HepG2 (cell line): ENCODE measurements at regions not wholly inside any gene's neighbourhood (a gene's known extent, or its start where the extent isn't known, plus 50 kb on each side); places are given as distances from the start of the nearest gene placed in this dataset.

Experiments used
- ATAC-seq: fragments of 200-7000 bp; cut with Tn5 transposase; 3 replicates; pipeline ENCODE4 v1.9.1; 2020; ENCODE audit warnings: mild to moderate bottlenecking, moderate library complexity
- BruUV-seq: library from RNA; stranded (reverse); fragments of 400-500 nt; replicated peaks from 2 replicates; lab custom pipeline; 2021; lab: Mats Ljungman, UMichigan
- CTCF ChIA-PET: fragments of 300-600 bp; formaldehyde crosslinking; extraction: SDS; loops from one replicate; lab custom pipeline; 2021; ENCODE audit warnings: low total read pairs, inconsistent platforms, low intra/inter-chr PET ratio; lab: Yijun Ruan, JAX
- POLR2A ChIA-PET: fragments of 350-600 bp; sonication (Branson Sonifier 250); formaldehyde crosslinking; loops from one replicate; lab custom pipeline; 2020; ENCODE audit warnings: antibody characterized with exemption, inconsistent platforms; lab: Yijun Ruan, JAX
- DNase-seq: peaks from one replicate; pipeline ENCODE4 v3.0.0-alpha.2; 2015; ENCODE audit warnings: low spot score
- FAIRE-seq: peaks from 3 replicates; lab custom pipeline; 2011; peaks lifted over from hg19 to GRCh38; lab: Jason Lieb, UNC
- H2AFZ ChIP-seq: one replicate; pipeline ENCODE4 v1.6.1; 2011; ENCODE audit warnings: low read length, inconsistent platforms
- H3K27ac ChIP-seq: fragments of 300-600 bp; 3 replicates; pipeline ENCODE4 v1.8.0; 2011; ENCODE audit warnings: mixed run types, mild to moderate bottlenecking, mixed read lengths, low read length, inconsistent platforms; ENCODE audit not compliant: insufficient read depth; ENCODE audit errors: extremely low read length
- H3K27me3 ChIP-seq, 2 experiments: fragments of 200-600 bp in 1 of 2; 2 replicates in 1 of 2; 3 replicates in 1 of 2; pipeline versions ENCODE4 v1.6.0 to v1.8.0; 2011; ENCODE audit warnings: low read length in 2 of 2, mild to moderate bottlenecking in 2 of 2, moderate library complexity in 2 of 2, inconsistent platforms in 1 of 2; ENCODE audit not compliant: insufficient read depth in 2 of 2, control insufficient read depth in 1 of 2
- H3K36me3 ChIP-seq, 2 experiments: fragments of 200-600 bp in 1 of 2; replicated peaks in 1 of 2; 2 replicates in 1 of 2; 3 replicates in 1 of 2; pipeline versions ENCODE4 v1.5.1 to v1.8.0; 2011; ENCODE audit warnings: low read length in 2 of 2, inconsistent platforms in 1 of 2; ENCODE audit not compliant: insufficient read depth in 2 of 2, control insufficient read depth in 1 of 2
- H3K4me1 ChIP-seq: 2 replicates; pipeline ENCODE4 v1.5.1; 2012; ENCODE audit warnings: low read length, inconsistent platforms; ENCODE audit not compliant: insufficient read depth
- H3K4me2 ChIP-seq: 2 replicates; pipeline ENCODE4 v1.6.0; 2011; ENCODE audit warnings: low read depth, low read length, inconsistent platforms
- H3K4me3 ChIP-seq, 3 experiments: fragments of 200-600 bp in 1 of 3; sonication (generic), shearing (Covaris generic) in 1 of 3; replicated peaks in 1 of 3; 2 replicates each; pipeline ENCODE4 v1.5.1; 2011 to 2016; ENCODE audit warnings: low read length in 3 of 3, inconsistent platforms in 2 of 3, low read depth in 2 of 3, mild to moderate bottlenecking in 2 of 3, control low read depth in 1 of 3, mixed read lengths in 1 of 3; ENCODE audit not compliant: insufficient read depth in 1 of 3
- H3K79me2 ChIP-seq: one replicate; pipeline ENCODE4 v1.6.1; 2011; ENCODE audit warnings: low read length, inconsistent platforms; ENCODE audit not compliant: insufficient read depth
- H3K9ac ChIP-seq: 2 replicates; pipeline ENCODE4 v1.6.0; 2011; ENCODE audit warnings: mild to moderate bottlenecking, low read depth, low read length, inconsistent platforms; ENCODE audit not compliant: insufficient read depth
- H3K9me3 ChIP-seq: 2 replicates; pipeline ENCODE4 v1.5.1; 2012; ENCODE audit warnings: mild to moderate bottlenecking, low read length
- H4K20me1 ChIP-seq: 2 replicates; pipeline ENCODE4 v1.6.0; 2011; ENCODE audit warnings: inconsistent platforms, mild to moderate bottlenecking, low read length, moderate library complexity; ENCODE audit not compliant: insufficient read depth
- KDM5A ChIP-seq: fragments of 200-600 bp; sonication (generic); IDR thresholded peaks from 2 replicates; pipeline ENCODE4 v1.7.0; 2018; ENCODE audit warnings: antibody characterized with exemption, mild to moderate bottlenecking, low read length, borderline replicate concordance
- PAX8 ChIP-seq: sonication (generic); formaldehyde crosslinking; IDR thresholded peaks from 2 replicates; pipeline ENCODE4 v1.8.0; 2022; ENCODE audit warnings: mild to moderate bottlenecking, missing genetic modification reagents, borderline replicate concordance
- RFX1 ChIP-seq: fragments of 450-650 bp; IDR thresholded peaks from 2 replicates; pipeline ENCODE4 v1.6.1; 2017
- SATB2 ChIP-seq: sonication (generic); formaldehyde crosslinking; IDR thresholded peaks from 2 replicates; pipeline ENCODE4 v1.5.0; 2020; ENCODE audit warnings: missing genetic modification reagents
- ZNF296 ChIP-seq: sonication (generic); formaldehyde crosslinking; conservative IDR thresholded peaks from 2 replicates; pipeline ENCODE4 v1.5.0; 2020; ENCODE audit warnings: mild to moderate bottlenecking, missing genetic modification reagents
- WGBS: methylation state at CpG from one replicate; pipeline ENCODE4 v1.1.6; 2017; ENCODE audit warnings: low lambda C conversion rate; 5-methylcytosine and 5-hydroxymethylcytosine counted together
- in situ Hi-C: cut with HindIII; loops from 2 replicates; pipeline ENCODE4 v1.10.0; 2017; ENCODE audit warnings: low pct_unique_long_range_greater_than_20kb; ENCODE audit not compliant: extremely low pct_ligation_motif_present
- intact Hi-C: fragments of 100-400 bp; cut with micrococcal nuclease; formaldehyde crosslinking; loops from one replicate; pipeline ENCODE4 v1.10.0; 2022; ENCODE audit not compliant: unreplicated experiment

- CTCF ChIA-PET, result no interaction called here
- intact Hi-C loops, result no loop called here
Observed at GRCh38 chr4:100954046-100954445, 393.3 kb downstream of the PPP3CA start.

GRCh38 chr4:100953616-100954015 is 393.7 kb downstream of the PPP3CA start:
- Histone ChIP-seq H3K4me1 (no peaks in the 10 kb centered on the region), H3K36me3 (no peaks in the 10 kb centered on the region), H3K4me3 (no peak overlapping the region), H3K27ac (no peak overlapping the region), H4K20me1 (no peaks in the 10 kb centered on the region), H3K9ac (no peak overlapping the region), H3K4me2 (no peak overlapping the region), H2AFZ (no peak overlapping the region), H3K79me2 (no peaks in the 10 kb centered on the region), H3K9me3 (no peaks in the 10 kb centered on the region), H3K27me3 (no peaks in the 10 kb centered on the region; a peak in 1 of 5 replicates)
- ChIA-PET CTCF (no interaction called here), POLR2A (no interaction called here)
- FAIRE-seq, result no peak
- intact Hi-C loops (no loop called here), in situ Hi-C loops (no loop called here)
- BruUV-seq, result no TSS peak
- TF ChIP-seq ZNF296 (CRISPR knock-in tag) (no peak), RFX1 (peak; percentile 20; the same call in 1 of the 2 replicates)
- no peak for DNase-seq
- ATAC-seq, result no peak

More at GRCh38 chr4:100954046-100954445, 393.3 kb downstream of the PPP3CA start:
- POLR2A ChIA-PET, result no interaction called here
- no peak for DNase-seq
- H3K36me3 ChIP-seq, result no peaks in the 10 kb centered on the region
- 47% methylated on average over 2 of the region's 2 CpGs for WGBS
- in situ Hi-C loops, result no loop called here
- H3K27ac ChIP-seq, result no peak overlapping the region
- no peak for TF ChIP-seq KDM5A
- TF ChIP-seq SATB2, result no peak
- TF ChIP-seq PAX8 (CRISPR knock-in tag), result no peak
- TF ChIP-seq, all 625 proteins: peak for 0
- Histone ChIP-seq H2AFZ (no peak overlapping the region), H3K9me3 (no peaks in the 10 kb centered on the region), H3K4me2 (no peak overlapping the region), H3K27me3 (no peaks in the 10 kb centered on the region; a peak in 1 of 5 replicates), H3K4me3 (no peak overlapping the region), H3K9ac (no peak overlapping the region), H4K20me1 (no peaks in the 10 kb centered on the region), H3K4me1 (no peaks in the 10 kb centered on the region), H3K79me2 (no peaks in the 10 kb centered on the region)
- FAIRE-seq (no peak), ATAC-seq (no peak)
- BruUV-seq, result no TSS peak
